ENCODE measurements at regions not wholly inside any gene's neighbourhood (a gene's known extent, or its start where the extent isn't known, plus 50 kb on each side); places are given as distances from the start of the nearest gene placed in this dataset.

DNA sequence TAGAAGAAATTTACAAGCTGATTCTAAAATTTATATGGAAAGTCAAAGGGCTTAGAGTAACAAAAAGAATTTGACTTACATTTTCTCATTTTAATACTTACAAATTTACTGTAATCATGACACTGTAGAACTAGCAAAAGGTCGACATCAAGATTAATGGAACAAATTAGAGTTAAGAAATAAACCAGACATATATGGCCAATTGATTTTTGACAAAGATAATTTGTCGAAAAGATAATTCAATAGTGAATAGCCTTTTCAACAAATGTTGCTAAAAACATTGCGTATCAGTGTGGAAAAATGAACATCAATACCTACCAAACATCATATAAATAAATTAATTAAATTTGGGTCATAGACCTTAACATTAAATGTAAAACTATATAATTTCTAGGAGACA, 955.5 kb upstream of the AUTS2 start:
- Histone ChIP-seq H3K36me3 (no peaks in the 10 kb centered on the region), H3K9me3 (no peaks in the 10 kb centered on the region), H3K27me3 (replicated peaks; ENCODE audit: insufficient read depth) (no peaks in the 10 kb centered on the region), H3K27ac (no peak overlapping the region), H3K4me1 (replicated peaks) (no peaks in the 10 kb centered on the region), H3K4me3 (no peak overlapping the region)
- 73% methylated on average over 3 of the region's 3 CpGs for WGBS
- intact Hi-C loops (cut with DNase I) = no loop called here
- TF ChIP-seq POLR2A (IDR thresholded peaks at IDR 0.05) (no peak), POLR2AphosphoS5 (IDR thresholded peaks at IDR 0.05) (no peak)
- no peak for DNase-seq (ENCODE audit: low spot score)

- Histone ChIP-seq H3K36me3 (no peaks in the 10 kb centered on the region), H3K4me3 (no peak overlapping the region), H3K9me3 (no peaks in the 10 kb centered on the region), H3K27ac (no peak overlapping the region), H3K4me1 (replicated peaks) (peaks cover 3% of the 10 kb centered on the region), H3K27me3 (replicated peaks; ENCODE audit: insufficient read depth) (peaks cover 18% of the 10 kb centered on the region)
- intact Hi-C loops (cut with DNase I) = no loop called here
- no peak for TF ChIP-seq POLR2AphosphoS5 (IDR thresholded peaks at IDR 0.05)
- no peak for TF ChIP-seq POLR2A (IDR thresholded peaks at IDR 0.05)
- TF ChIP-seq CTCF (IDR thresholded peaks at IDR 0.05) = no peak
- no peak for DNase-seq (ENCODE audit: low spot score)
- WGBS = 88% methylated on average over 1 of the region's 1 CpG
Observed at GRCh38 chr7:68663392-68663791, 934.9 kb upstream of the AUTS2 start.

- Histone ChIP-seq H3K9me3 (no peaks in the 10 kb centered on the region), H3K4me1 (replicated peaks) (no peaks in the 10 kb centered on the region), H3K4me3 (no peak overlapping the region), H3K36me3 (no peaks in the 10 kb centered on the region), H3K27ac (no peak overlapping the region), H3K27me3 (replicated peaks; ENCODE audit: insufficient read depth) (peaks cover 16% of the 10 kb centered on the region)
- no peak for TF ChIP-seq CTCF (IDR thresholded peaks at IDR 0.05)
- no peak for TF ChIP-seq POLR2A (IDR thresholded peaks at IDR 0.05)
- no peak for TF ChIP-seq POLR2AphosphoS5 (IDR thresholded peaks at IDR 0.05)
- 85% methylated on average over 2 of the region's 2 CpGs for WGBS
- intact Hi-C loops (cut with DNase I) = no loop called here
- DNase-seq (ENCODE audit: low spot score) = no peak
Observed at GRCh38 chr7:68671046-68671445, 927.2 kb upstream of the AUTS2 start.

- H3K4me3 ChIP-seq = no peak overlapping the region
- H3K36me3 ChIP-seq = no peaks in the 10 kb centered on the region
- H3K27me3 ChIP-seq (replicated peaks; ENCODE audit: insufficient read depth) = peaks cover 16% of the 10 kb centered on the region
- no peaks in the 10 kb centered on the region for H3K4me1 ChIP-seq (replicated peaks)
- TF ChIP-seq CTCF (IDR thresholded peaks at IDR 0.05) (no peak), POLR2A (IDR thresholded peaks at IDR 0.05) (no peak)
- H3K27ac ChIP-seq = no peak overlapping the region
- intact Hi-C loops (cut with DNase I) = no loop called here
- DNase-seq (ENCODE audit: low spot score) = no peak
- WGBS = 89% methylated on average over 2 of the region's 2 CpGs
- H3K9me3 ChIP-seq = no peaks in the 10 kb centered on the region
Observed at GRCh38 chr7:68671671-68672070, 926.6 kb upstream of the AUTS2 start.

DNA sequence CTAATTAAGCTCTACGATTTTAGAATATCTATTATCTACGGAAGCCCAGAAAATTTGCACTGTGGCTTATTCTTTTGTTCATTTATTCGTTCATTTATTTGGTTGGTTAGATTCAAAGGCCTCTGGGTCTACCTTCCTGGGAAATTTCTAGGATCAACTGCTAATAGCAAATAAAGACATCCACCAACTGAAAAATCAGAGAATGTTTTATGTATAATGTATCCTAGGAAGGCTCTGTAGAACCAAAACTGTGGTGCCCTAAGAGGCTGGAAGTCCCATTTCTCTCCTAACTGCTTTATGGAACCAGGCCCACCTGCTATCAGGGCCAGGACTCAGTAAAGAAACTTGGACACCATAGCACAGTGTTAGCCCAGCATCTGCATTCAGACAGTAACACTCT, 923.4 kb upstream of the AUTS2 start:
- Histone ChIP-seq H3K4me3 (no peak overlapping the region), H3K36me3 (no peaks in the 10 kb centered on the region), H3K27ac (no peak overlapping the region), H3K4me1 (replicated peaks) (no peaks in the 10 kb centered on the region), H3K9me3 (no peaks in the 10 kb centered on the region), H3K27me3 (replicated peaks; ENCODE audit: insufficient read depth) (peaks cover 4% of the 10 kb centered on the region)
- WGBS = 94% methylated on average over 3 of the region's 3 CpGs
- no peak for DNase-seq (ENCODE audit: low spot score)
- no peak for TF ChIP-seq POLR2AphosphoS5 (IDR thresholded peaks at IDR 0.05)
- TF ChIP-seq CTCF (IDR thresholded peaks at IDR 0.05) = no peak
- intact Hi-C loops (cut with DNase I) = no loop called here
